ENCODE measurements at regions not wholly inside any gene's neighbourhood (a gene's known extent, or its start where the extent isn't known, plus 50 kb on each side); places are given as distances from the start of the nearest gene placed in this dataset.

GRCh38 chr1:57671750-57672149 lies 247.9 kb upstream of the DAB1 start (continued):
- no peak for TF ChIP-seq FOXA2 (IDR thresholded peaks at IDR 0.05)
- no peak for TF ChIP-seq CTCF (IDR thresholded peaks at IDR 0.05; ENCODE audit: low read depth, low read length, missing input control)
- TF ChIP-seq FOXA1 (IDR thresholded peaks at IDR 0.05) = no peak

GRCh38 chr1:57659804-57660203 lies 235.9 kb upstream of the DAB1 start:
- no peaks in the 10 kb centered on the region for H3K9me3 ChIP-seq (ENCODE audit: control insufficient read depth in 4 of 4, low read length in 3 of 4)
- no peak for TF ChIP-seq GABPA (IDR thresholded peaks at IDR 0.05 in 1 of 2, conservative IDR thresholded peaks at IDR 0.05 in 1 of 2)
- no peak for TF ChIP-seq SP1 (IDR thresholded peaks at IDR 0.05)
- TF ChIP-seq JUND (IDR thresholded peaks at IDR 0.05) = no peak
- TF ChIP-seq FOXA2 (IDR thresholded peaks at IDR 0.05) = no peak
- TF ChIP-seq EGR1 (IDR thresholded peaks at IDR 0.05; ENCODE audit: low read depth in 2 of 2) = no peak
- no peak for TF ChIP-seq HNF4G (IDR thresholded peaks at IDR 0.05)
- TF ChIP-seq HNF4A (conservative IDR thresholded peaks at IDR 0.05) = no peak
- no peak for TF ChIP-seq RXRA (IDR thresholded peaks at IDR 0.05)
- no peak for TF ChIP-seq MAX (IDR thresholded peaks at IDR 0.05)
- no peak for TF ChIP-seq ZBTB33 (IDR thresholded peaks at IDR 0.05)
- TF ChIP-seq CTCF (IDR thresholded peaks at IDR 0.05; ENCODE audit: low read depth, low read length, missing input control) = no peak
- H3K27me3 ChIP-seq (ENCODE audit: control insufficient read depth in 4 of 4, insufficient read depth in 4 of 4, low read length in 3 of 4) = no peaks in the 10 kb centered on the region
- 98% methylated on average over 1 of the region's 1 CpG for WGBS
- H3K4me1 ChIP-seq (ENCODE audit: control insufficient read depth in 4 of 4, insufficient read depth in 4 of 4, low read length in 3 of 4) = no peaks in the 10 kb centered on the region
- no peak overlapping the region for H3K27ac ChIP-seq (ENCODE audit: low read depth in 1 of 2, low read length in 2 of 2)
- H3K36me3 ChIP-seq (ENCODE audit: control insufficient read depth in 4 of 4, insufficient read depth in 3 of 4, low read depth in 1 of 4, low read length in 3 of 4) = no peaks in the 10 kb centered on the region
- H3K9ac ChIP-seq (ENCODE audit: low read depth in 1 of 2, low read length in 2 of 2) = no peak overlapping the region
- no peak for DNase-seq (ENCODE audit: low spot score)
- H3K4me3 ChIP-seq (ENCODE audit: low read depth in 1 of 3, low read length in 3 of 3) = no peak overlapping the region

GRCh38 chr1:57655161-57655560 lies 231.3 kb upstream of the DAB1 start:
- Histone ChIP-seq H3K36me3 (ENCODE audit: control insufficient read depth in 4 of 4, insufficient read depth in 3 of 4, low read depth in 1 of 4, low read length in 3 of 4) (no peaks in the 10 kb centered on the region), H3K4me1 (ENCODE audit: control insufficient read depth in 4 of 4, insufficient read depth in 4 of 4, low read length in 3 of 4) (no peaks in the 10 kb centered on the region), H3K9me3 (ENCODE audit: control insufficient read depth in 4 of 4, low read length in 3 of 4) (peaks cover 0 to 4% (median 2%) of the 10 kb centered on the region in 4 donors), H3K9ac (ENCODE audit: low read depth in 1 of 2, low read length in 2 of 2) (no peak overlapping the region), H3K27me3 (ENCODE audit: control insufficient read depth in 4 of 4, insufficient read depth in 4 of 4, low read length in 3 of 4) (no peaks in the 10 kb centered on the region), H3K27ac (ENCODE audit: low read depth in 1 of 2, low read length in 2 of 2) (no peak overlapping the region), H3K4me3 (ENCODE audit: low read depth in 1 of 3, low read length in 3 of 3) (no peak overlapping the region)
- DNase-seq (ENCODE audit: low spot score) = no peak
- 83% methylated on average over 3 of the region's 3 CpGs for WGBS
- TF ChIP-seq SP1 (IDR thresholded peaks at IDR 0.05) = no peak
- TF ChIP-seq GABPA (IDR thresholded peaks at IDR 0.05 in 1 of 2, conservative IDR thresholded peaks at IDR 0.05 in 1 of 2) = no peak
- no peak for TF ChIP-seq NR2F2 (IDR thresholded peaks at IDR 0.05)
- TF ChIP-seq MAX (IDR thresholded peaks at IDR 0.05) = no peak
- no peak for TF ChIP-seq HNF4A (conservative IDR thresholded peaks at IDR 0.05)
- TF ChIP-seq ATF3 (IDR thresholded peaks at IDR 0.05) = no peak
- no peak for TF ChIP-seq FOXA2 (IDR thresholded peaks at IDR 0.05)
- no peak for TF ChIP-seq HNF4G (IDR thresholded peaks at IDR 0.05)
- TF ChIP-seq YY1 (IDR thresholded peaks at IDR 0.05) = no peak
- TF ChIP-seq RAD21 (IDR thresholded peaks at IDR 0.05) = no peak
- no peak for TF ChIP-seq REST (IDR thresholded peaks at IDR 0.05)
- no peak for TF ChIP-seq FOXA1 (IDR thresholded peaks at IDR 0.05)
- no peak for TF ChIP-seq TAF1 (conservative IDR thresholded peaks at IDR 0.05)
- no peak for TF ChIP-seq EGR1 (IDR thresholded peaks at IDR 0.05; ENCODE audit: low read depth in 2 of 2)

All from liver (tissue), 8 donors.